Liver (tissue), 3 donors: ENCODE measurements at regions not wholly inside any gene's neighbourhood (a gene's known extent, or its start where the extent isn't known, plus 50 kb on each side); places are given as distances from the start of the nearest gene placed in this dataset.

Experiments
- EGR1 ChIP-seq, 2 donors: IDR thresholded peaks; 2 replicates each; pipeline ENCODE4 v1.6.1; 2016 to 2018; ENCODE audit warnings: antibody characterized with exemption in 2 of 2, low read depth in 2 of 2
- GABPA ChIP-seq, 2 donors: IDR thresholded peaks in 1 of 2; conservative IDR thresholded peaks in 1 of 2; 2 replicates each; pipeline ENCODE4 v1.6.1; 2016; ENCODE audit warnings: antibody characterized with exemption in 2 of 2, mild to moderate bottlenecking in 1 of 2, moderate library complexity in 1 of 2
- HNF4G ChIP-seq: IDR thresholded peaks from 2 replicates; pipeline ENCODE4 v1.6.1; 2016; ENCODE audit warnings: antibody characterized with exemption
- JUND ChIP-seq, 2 donors: IDR thresholded peaks; 2 replicates each; pipeline ENCODE4 v1.6.1; 2016; ENCODE audit warnings: antibody characterized with exemption in 2 of 2
- NR2F2 ChIP-seq: IDR thresholded peaks from 2 replicates; pipeline ENCODE4 v1.6.1; 2016; ENCODE audit warnings: antibody characterized with exemption
- RAD21 ChIP-seq, 2 donors: IDR thresholded peaks; 2 replicates each; pipeline ENCODE4 v1.6.1; 2016; ENCODE audit warnings: antibody characterized with exemption in 2 of 2, mild to moderate bottlenecking in 2 of 2
- REST ChIP-seq: IDR thresholded peaks from 2 replicates; pipeline ENCODE4 v1.6.1; 2016; ENCODE audit warnings: antibody characterized with exemption, mild to moderate bottlenecking
- RXRA ChIP-seq, 2 donors: IDR thresholded peaks; 2 replicates each; pipeline ENCODE4 v1.6.1; 2017 to 2018; ENCODE audit warnings: antibody characterized with exemption in 2 of 2, mild to moderate bottlenecking in 1 of 2
- SP1 ChIP-seq: IDR thresholded peaks from 2 replicates; pipeline ENCODE4 v1.6.1; 2018; ENCODE audit warnings: antibody characterized with exemption, mild to moderate bottlenecking
- TAF1 ChIP-seq: conservative IDR thresholded peaks from 2 replicates; pipeline ENCODE4 v1.6.1; 2016; ENCODE audit warnings: antibody characterized with exemption, mild to moderate bottlenecking
- YY1 ChIP-seq: IDR thresholded peaks from 2 replicates; pipeline ENCODE4 v1.6.1; 2016; ENCODE audit warnings: antibody characterized with exemption, mild to moderate bottlenecking
- TF ChIP-seq, protein P1 (sequence below): fragments of 150-350 bp; IDR thresholded peaks from 2 replicates; pipeline ENCODE4 v1.5.1; 2017; ENCODE audit warnings: improper control_type of control experiment, low read depth, low read length; ENCODE audit not compliant: missing input control
- TF ChIP-seq, protein P2 (sequence below): IDR thresholded peaks from 2 replicates; pipeline ENCODE4 v1.6.1; 2016; ENCODE audit warnings: antibody characterized with exemption
- TF ChIP-seq, protein P3 (sequence below): IDR thresholded peaks from 2 replicates; pipeline ENCODE4 v1.6.1; 2016; ENCODE audit warnings: antibody characterized with exemption
- donor health status: healthy.
- donor health status: healthy.

DNA sequence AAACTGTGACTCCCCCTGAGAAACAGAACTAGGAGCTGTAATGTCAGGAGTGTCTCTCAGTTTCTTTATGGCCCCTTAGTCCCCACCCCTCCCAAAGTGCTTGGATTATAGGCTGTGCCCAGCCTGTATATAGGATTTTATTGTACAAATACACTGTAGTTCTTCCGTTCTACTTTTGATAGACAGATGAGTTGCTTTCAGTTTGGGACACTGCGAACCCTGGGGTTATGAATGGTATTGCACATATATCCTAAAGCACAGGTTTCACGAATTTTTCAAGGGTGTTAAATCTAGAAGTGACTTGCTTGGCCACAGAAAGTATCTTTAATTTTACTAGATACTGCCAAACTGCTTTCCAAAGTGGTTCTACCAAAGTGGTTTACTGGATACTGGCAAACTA lies 152.9 kb upstream of the ATXN1 start:
- TF ChIP-seq, protein P1, sequence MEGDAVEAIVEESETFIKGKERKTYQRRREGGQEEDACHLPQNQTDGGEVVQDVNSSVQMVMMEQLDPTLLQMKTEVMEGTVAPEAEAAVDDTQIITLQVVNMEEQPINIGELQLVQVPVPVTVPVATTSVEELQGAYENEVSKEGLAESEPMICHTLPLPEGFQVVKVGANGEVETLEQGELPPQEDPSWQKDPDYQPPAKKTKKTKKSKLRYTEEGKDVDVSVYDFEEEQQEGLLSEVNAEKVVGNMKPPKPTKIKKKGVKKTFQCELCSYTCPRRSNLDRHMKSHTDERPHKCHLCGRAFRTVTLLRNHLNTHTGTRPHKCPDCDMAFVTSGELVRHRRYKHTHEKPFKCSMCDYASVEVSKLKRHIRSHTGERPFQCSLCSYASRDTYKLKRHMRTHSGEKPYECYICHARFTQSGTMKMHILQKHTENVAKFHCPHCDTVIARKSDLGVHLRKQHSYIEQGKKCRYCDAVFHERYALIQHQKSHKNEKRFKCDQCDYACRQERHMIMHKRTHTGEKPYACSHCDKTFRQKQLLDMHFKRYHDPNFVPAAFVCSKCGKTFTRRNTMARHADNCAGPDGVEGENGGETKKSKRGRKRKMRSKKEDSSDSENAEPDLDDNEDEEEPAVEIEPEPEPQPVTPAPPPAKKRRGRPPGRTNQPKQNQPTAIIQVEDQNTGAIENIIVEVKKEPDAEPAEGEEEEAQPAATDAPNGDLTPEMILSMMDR: no peak
- TF ChIP-seq JUND (IDR thresholded peaks at IDR 0.05) (no peak), YY1 (no peak), RAD21 (IDR thresholded peaks at IDR 0.05) (no peak), REST (no peak), GABPA (IDR thresholded peaks at IDR 0.05 in 1 of 2, conservative IDR thresholded peaks at IDR 0.05 in 1 of 2) (no peak), NR2F2 (no peak), HNF4G (no peak), TAF1 (no peak), EGR1 (IDR thresholded peaks at IDR 0.05; ENCODE audit: low read depth in 2 of 2) (no peak), SP1 (no peak), RXRA (IDR thresholded peaks at IDR 0.05) (no peak)
- TF ChIP-seq, protein P2, sequence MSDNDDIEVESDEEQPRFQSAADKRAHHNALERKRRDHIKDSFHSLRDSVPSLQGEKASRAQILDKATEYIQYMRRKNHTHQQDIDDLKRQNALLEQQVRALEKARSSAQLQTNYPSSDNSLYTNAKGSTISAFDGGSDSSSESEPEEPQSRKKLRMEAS: no peak
- TF ChIP-seq, protein P3, sequence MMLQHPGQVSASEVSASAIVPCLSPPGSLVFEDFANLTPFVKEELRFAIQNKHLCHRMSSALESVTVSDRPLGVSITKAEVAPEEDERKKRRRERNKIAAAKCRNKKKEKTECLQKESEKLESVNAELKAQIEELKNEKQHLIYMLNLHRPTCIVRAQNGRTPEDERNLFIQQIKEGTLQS: no peak
